ENCODE measurements at regions not wholly inside any gene's neighbourhood (a gene's known extent, or its start where the extent isn't known, plus 50 kb on each side); places are given as distances from the start of the nearest gene placed in this dataset.

- ChIA-PET CTCF (ENCODE audit: partially characterized antibody) (no interaction called here), POLR2A (ENCODE audit: partially characterized antibody) (interaction anchor here (1.2 kb wide), 1 partner anchor 11 kb away, joined by 4 read pairs; no protein-coding TSS in a partner anchor)
- no peak overlapping the region for H2AFZ ChIP-seq (ENCODE audit: low read length)
- no peak overlapping the region for H4K91ac ChIP-seq (replicated peaks; ENCODE audit: insufficient read length, low read length)
- no peak overlapping the region for H3K56ac ChIP-seq (replicated peaks; ENCODE audit: insufficient read length, low read depth, low read length)
- no peak for TF ChIP-seq SIRT6 (IDR thresholded peaks at IDR 0.05; ENCODE audit: low read length)
- peak; percentile 83 for TF ChIP-seq CEBPB (IDR thresholded peaks at IDR 0.05; ENCODE audit: low read depth, low read length)
- no peak for TF ChIP-seq EZH2 (IDR thresholded peaks at IDR 0.05; ENCODE audit: low read depth, low read length, severe bottlenecking)
- FAIRE-seq (no peak), DNase-seq (ENCODE audit: low read depth in 1 of 2, low spot score in 2 of 2) (no peak)
- no peak overlapping the region for H3K4me3 ChIP-seq (ENCODE audit: extremely low read depth in 1 of 4, insufficient read depth in 2 of 4, low read depth in 3 of 4, low read length in 4 of 4)
- no peaks in the 10 kb centered on the region for H3K9me3 ChIP-seq (ENCODE audit: insufficient read depth in 2 of 2, low read depth in 1 of 2, low read length in 1 of 2)
- H3K23me2 ChIP-seq (ENCODE audit: low read depth, low read length): no peaks in the 10 kb centered on the region
- no peak overlapping the region for H3K9ac ChIP-seq (replicated peaks in 1 of 4; ENCODE audit: extremely low read depth in 1 of 4, low read depth in 3 of 4, low read length in 3 of 4)
- H4K20me1 ChIP-seq (replicated peaks in 1 of 2; ENCODE audit: control insufficient read depth in 1 of 2, insufficient read depth in 2 of 2, low read length in 2 of 2): no peaks in the 10 kb centered on the region
- 93% methylated on average over 2 of the region's 2 CpGs; no CpG with 5 or more reads in 1 of the 2 experiments for WGBS, 2 experiments (ENCODE audit: extremely low coverage in 1 of 2, insufficient coverage in 1 of 2, insufficient read length in 1 of 2, insufficient replicate concordance in 2 of 2, low coverage in 1 of 2, low lambda C conversion rate in 2 of 2, missing lambda C conversion rate in 1 of 2)
- no peak overlapping the region for H2AK5ac ChIP-seq (ENCODE audit: low read depth, low read length)
- no peak overlapping the region for H2BK12ac ChIP-seq (ENCODE audit: low read depth, low read length)
- H2BK15ac ChIP-seq (ENCODE audit: low read length): no peak overlapping the region
- H3K4me2 ChIP-seq (ENCODE audit: insufficient read depth in 1 of 2, low read depth in 2 of 2, low read length in 2 of 2): no peak overlapping the region
- H3K79me2 ChIP-seq (ENCODE audit: control insufficient read depth in 1 of 2, insufficient read depth in 2 of 2, low read length in 2 of 2): no peaks in the 10 kb centered on the region
- H2BK120ac ChIP-seq (replicated peaks; ENCODE audit: low read depth, low read length): no peak overlapping the region
- H3K18ac ChIP-seq (ENCODE audit: extremely low read depth, low read length): no peak overlapping the region
- H3K4ac ChIP-seq (replicated peaks; ENCODE audit: insufficient read length, low read depth, low read length): no peak overlapping the region
- H4K8ac ChIP-seq (ENCODE audit: extremely low read depth, insufficient read depth, low read length): no peak overlapping the region
- H2BK20ac ChIP-seq (ENCODE audit: low read length): no peak overlapping the region
- H3K4me1 ChIP-seq (replicated peaks in 1 of 4; ENCODE audit: control insufficient read depth in 3 of 4, insufficient read depth in 4 of 4, low read length in 3 of 4): peaks cover 0 to 4% (median 1%) of the 10 kb centered on the region in 4 experiments; a peak in 4 of 7 replicates
- H3K27ac ChIP-seq (ENCODE audit: low read depth, low read length): no peak overlapping the region
- no peak overlapping the region for H3K23ac ChIP-seq (ENCODE audit: insufficient read length)
- H3K79me1 ChIP-seq (ENCODE audit: low read depth, low read length): no peaks in the 10 kb centered on the region
- H3K27me3 ChIP-seq (replicated peaks in 1 of 4; ENCODE audit: control insufficient read depth in 3 of 4, extremely low read depth in 1 of 4, insufficient read depth in 3 of 4, low read length in 3 of 4): no peaks in the 10 kb centered on the region
- H3K14ac ChIP-seq (ENCODE audit: insufficient read length): no peak overlapping the region
- no peaks in the 10 kb centered on the region for H3K36me3 ChIP-seq (ENCODE audit: control insufficient read depth in 2 of 4, insufficient read depth in 4 of 4, low read length in 3 of 4)
- H2BK5ac ChIP-seq (ENCODE audit: low read depth, low read length): no peak overlapping the region
- no peak overlapping the region for H4K5ac ChIP-seq (ENCODE audit: insufficient read length, low read depth, low read length)
Observed at GRCh38 chr12:115572440-115572839, 705.1 kb downstream of the MED13L start.

Measured in H1 (cell line).